HG03460 (cell line): ENCODE measurements at regions not wholly inside any gene's neighbourhood (a gene's known extent, or its start where the extent isn't known, plus 50 kb on each side); places are given as distances from the start of the nearest gene placed in this dataset.
"Not testable (repeated sequence)": the region's sequence is repeated elsewhere in the genome, so short reads cannot be mapped to it uniquely, and the experiment has no call there.

Experiments used
- ATAC-seq: cut with Tn5 transposase; IDR thresholded peaks from one replicate; pipeline ENCODE4 v1.9.1; 2021; ENCODE audit not compliant: unreplicated experiment

DNA sequence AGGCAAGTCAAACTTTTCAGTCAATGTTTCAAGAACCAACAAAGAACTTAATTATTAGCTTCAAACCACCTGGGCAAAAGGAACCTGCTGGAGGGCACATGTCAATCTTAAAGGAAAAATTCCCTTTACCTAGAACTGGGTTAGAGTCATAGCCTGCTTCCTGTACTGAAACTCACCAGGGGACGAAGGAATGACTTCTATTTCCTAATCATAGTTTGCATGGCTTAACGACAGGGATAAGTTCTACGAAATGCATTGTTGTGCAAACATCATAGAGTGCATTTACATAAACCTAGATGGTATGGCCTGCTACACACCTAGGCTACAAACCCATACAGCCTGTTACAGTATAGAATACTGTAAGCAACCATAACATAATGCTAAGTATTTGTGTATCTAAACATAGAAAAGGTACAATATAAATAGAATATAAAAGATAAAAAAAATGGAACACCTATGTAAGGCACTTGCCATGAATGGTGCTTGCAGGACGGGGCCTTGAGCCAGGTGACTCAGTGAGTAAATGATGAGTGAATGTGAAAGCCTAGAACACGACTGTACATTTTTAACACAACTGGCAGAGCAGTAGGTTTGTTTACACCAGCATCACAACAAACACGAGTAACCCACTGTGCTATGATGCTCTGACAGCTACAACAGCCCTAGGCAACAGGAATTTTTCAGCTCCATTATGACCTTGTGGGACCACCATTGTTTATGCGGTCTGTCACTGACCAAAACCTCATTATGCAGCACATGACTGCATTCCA lies 234.9 kb upstream of the CAND1 start:
- ATAC-seq: no peak

DNA sequence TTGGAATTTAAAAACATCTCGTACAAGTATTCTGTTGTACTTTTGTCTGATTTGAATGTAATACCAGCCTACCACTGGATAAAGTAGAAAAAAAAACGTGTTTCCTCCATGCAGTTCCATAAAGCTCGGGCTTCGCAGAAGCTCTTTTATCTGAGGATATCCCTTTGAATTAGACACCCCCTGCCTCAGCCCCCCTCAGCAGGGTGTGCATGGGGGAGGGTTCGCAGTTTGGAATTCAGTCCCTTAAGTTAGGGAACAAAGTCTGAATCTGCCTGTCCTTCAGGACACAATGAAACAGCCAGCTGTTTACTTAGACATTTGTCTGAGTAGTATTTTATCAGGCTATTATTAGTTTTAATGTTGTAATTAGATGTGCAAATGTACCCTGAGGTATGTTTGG lies 234.0 kb upstream of the CAND1 start:
- no peak for ATAC-seq

DNA sequence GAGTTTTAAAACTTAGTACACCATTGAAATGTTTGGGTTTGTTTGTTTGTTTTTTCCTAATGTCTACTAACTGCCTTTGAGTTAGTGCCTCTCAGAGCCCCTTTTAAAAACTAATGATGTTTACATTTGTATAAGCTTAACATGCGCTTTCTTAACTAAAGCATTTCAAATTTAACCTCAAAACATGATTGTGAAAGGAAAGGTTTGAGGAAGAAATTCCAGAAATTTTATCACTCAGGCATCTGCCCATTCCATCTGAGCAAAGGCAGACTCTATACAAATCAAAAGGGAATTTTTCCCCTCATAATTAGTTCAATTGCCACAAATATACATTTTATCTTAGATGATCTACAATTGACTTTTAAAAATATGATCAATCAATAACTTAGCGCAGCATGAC lies 230.7 kb upstream of the CAND1 start:
- no peak for ATAC-seq

DNA sequence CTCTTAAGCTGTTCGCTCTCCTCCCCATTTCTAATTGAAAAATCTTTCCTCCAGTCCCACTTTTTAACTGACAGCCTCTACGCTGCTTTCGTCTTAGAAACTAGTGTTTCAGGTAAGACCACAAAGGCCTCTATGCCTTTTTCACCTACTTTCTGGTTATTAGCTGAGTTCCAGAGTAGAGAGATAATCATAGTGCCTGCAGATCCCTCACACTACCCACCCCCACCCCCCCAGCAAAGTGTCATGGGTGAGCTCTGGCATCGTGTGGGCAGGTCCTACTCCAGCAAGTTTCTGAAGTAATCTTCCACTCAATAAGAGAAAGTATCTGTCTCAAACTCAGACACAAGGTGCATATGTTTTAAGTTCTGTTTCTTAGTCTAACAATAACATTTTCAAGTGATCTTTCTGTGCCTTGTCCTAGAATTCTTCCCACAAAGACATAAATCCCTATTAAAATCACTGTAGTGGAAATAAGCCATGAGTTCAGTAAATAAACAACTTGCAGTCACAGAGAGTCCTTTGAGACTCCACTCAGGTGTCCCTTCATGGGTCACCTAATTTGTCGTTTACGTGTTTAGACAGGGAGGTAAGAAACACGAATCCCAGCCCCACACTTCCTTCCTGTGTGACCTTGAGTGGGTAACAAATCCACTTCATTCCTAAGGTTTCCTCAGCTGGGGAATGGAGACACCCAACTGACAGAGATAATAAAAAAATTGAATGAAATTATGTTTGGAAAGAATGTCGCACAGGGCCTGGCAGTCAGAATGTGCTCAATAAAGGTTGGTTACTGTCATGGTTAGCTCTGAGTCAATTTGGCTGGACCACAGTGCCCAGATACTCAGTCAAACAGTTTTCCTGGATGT lies 228.9 kb upstream of the CAND1 start:
- ATAC-seq: no peak

DNA sequence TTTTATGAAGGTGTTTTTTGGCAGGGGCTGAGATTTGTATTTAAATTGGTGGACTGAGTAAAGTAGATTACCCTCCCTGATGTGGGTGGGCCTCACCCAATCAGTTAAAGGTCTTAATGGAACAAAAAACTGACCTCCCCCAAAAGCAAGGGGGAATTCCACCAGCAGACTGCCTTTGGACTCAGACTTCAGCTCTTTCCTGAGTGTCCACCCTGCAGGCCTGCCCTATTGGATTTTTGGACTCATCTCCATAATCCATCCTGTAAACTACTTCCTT lies 228.4 kb upstream of the CAND1 start:
- no peak for ATAC-seq

DNA sequence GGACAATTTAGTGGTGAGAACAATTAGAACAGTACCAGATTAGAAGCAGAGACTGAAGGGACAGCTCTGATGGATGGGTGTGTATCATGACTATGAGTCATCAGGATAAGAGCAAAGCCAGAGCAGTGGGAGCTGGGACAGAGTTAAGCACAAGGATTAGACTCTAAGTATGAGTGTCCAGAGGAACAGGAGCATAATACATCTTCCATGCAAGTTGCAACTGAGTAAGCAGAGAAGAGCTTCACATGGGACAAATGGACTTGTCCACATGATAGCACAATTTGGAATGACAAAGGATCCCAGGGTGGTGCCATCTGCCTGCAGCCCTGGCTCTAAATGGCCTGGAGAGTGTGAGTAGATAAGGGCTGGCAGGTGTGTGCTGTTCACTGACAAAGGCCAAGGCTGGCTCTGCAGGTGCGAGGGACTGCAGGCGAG lies 226.4 kb upstream of the CAND1 start:
- no peak for ATAC-seq

DNA sequence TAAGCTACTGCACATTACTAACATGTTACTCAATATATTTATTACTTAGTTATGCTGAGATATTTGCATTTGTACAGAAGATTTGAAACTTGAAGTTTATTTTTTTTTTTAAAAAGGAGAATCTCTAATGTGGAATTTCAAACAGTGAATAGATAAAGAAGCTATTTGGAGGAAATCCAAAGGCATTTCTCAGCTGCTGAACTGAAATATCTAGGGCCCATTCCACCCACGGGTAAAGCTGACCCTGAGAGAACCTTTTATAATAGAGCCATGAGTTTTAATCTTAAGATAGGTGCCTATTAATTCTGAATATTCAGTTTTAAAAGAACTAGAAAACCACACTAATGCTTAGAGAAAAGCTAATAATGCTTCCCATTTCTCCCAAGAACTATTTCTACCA lies 225.4 kb upstream of the CAND1 start:
- no peak for ATAC-seq

DNA sequence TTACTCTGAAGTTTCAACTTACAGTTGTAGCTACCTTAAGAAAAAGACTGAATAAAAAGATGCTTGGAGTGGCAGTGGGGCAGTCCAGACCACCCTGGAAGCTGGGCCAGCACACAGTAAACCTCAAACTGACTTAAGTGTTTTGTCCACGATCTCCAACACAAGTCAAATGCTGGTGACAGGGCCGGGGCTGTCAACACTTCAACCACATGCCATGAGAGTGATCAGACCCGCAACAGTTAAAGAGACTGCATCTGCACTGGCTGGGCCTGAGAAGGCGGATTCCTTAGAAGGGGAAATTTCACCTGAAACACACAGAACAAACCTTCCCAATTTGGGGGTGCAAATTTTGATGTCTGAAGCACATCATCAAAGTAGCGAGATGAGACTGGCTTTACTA lies 223.5 kb upstream of the CAND1 start:
- no peak for ATAC-seq

DNA sequence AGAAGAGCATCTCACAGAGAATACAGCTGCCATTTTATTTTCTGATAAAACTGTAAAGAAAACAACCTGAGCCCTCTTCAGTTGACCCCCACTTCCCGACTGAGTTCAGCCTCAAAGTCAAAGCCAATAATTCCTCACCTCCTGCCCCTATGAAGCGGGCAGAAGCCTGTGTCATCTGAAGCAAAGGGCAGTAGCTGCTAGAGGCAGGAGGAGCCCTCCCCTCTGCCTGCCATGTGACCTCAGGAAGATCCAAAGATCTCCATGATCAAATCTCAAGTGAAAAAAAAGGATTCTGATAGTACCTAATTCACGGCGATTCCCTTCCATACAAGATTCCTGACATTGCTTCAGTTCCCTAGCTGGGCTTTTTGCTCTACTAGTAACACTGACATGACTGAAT lies 223.1 kb upstream of the CAND1 start:
- ATAC-seq: no peak

DNA sequence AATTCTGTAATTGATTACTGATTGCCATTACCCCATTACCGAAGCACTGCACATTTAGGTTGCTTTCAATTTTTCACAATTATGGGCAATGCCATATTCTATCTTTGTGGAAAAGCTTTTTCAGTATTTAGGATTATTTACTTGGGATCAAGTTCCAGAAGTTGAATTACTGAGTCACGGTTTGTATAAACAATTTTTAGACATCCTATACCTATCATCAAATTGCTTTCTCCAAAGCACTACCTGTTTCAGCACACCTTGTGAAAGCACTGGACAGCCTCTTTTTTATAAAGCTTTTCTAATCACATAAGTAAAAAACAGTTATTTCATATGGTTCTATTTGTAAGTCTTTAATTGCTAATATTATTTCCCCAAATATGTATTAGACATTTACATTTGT lies 221.5 kb upstream of the CAND1 start:
- no peak for ATAC-seq

DNA sequence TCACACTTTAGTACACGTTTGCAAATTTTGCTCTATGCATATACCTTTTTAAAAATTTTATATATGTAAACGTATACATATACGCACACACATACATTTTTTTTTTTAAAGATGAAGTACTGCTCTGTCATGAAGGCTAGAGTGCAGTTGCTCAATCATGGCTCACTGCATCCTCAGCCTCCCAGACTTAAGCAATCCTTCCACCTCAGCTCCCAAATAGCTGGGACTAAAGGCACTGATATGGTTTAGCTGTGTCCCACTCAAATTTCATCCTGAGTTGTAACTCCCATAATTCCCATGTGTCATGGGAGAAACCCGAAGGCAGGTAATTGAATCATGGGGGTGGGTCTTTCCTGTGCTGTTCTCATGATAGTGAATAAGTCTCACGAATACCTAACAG lies 220.8 kb upstream of the CAND1 start:
- no peak for ATAC-seq

DNA sequence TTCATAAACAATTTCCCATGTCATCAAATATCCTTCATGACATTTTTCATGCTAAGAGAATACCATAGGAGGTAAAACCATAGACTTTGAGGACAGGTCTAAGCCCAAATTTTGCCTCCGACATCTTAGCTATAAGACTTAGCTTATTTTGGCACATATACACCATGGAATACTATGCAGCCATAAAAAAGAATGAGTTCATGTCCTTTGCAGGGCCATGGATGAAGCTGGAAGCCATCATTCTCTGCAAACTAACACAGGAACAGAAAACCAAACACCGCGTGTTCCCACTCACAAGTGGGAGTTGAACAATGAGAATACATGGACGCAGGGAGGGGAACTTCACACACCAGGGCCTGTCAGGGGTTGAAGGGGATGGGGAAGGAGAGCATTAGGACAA lies 220.0 kb upstream of the CAND1 start:
- ATAC-seq: not testable (repeated sequence)

DNA sequence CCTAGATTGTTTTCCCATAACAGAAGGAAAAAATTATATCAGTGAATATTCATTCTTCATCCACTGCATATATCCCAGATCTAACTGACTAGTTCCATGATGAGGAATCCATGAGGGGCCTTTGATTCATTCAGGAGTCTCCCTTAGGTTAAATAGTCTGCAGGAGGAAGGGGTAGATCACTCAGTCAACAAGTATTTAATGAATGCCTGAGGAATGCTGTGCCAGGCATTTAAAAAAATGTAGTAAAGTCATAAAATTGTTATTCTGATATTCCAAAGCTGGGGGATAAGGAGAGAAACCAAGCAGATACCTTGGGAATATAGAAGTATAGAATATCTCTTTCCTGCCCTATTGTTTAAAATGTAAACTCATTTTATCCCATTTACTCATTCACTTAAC lies 216.2 kb upstream of the CAND1 start:
- no peak for ATAC-seq

DNA sequence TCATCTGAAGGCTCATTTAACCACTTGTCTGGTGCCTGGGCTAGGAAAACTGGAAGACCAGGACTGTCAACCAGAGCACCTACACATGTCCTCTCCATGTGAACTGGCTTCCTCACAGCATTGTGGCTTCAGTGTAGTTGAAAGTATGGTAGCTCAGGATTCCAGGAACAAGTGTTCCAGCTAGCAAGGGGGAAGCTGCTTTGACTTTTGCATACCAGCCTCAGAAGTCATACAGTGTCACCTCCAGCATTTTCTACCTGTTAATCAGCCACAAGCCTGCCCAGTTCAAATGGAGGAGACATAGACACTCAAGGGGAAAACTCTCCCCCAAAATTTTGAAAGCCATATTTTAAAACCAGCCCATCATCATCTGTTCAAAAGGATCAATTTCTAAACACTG lies 212.8 kb upstream of the CAND1 start:
- no peak for ATAC-seq

DNA sequence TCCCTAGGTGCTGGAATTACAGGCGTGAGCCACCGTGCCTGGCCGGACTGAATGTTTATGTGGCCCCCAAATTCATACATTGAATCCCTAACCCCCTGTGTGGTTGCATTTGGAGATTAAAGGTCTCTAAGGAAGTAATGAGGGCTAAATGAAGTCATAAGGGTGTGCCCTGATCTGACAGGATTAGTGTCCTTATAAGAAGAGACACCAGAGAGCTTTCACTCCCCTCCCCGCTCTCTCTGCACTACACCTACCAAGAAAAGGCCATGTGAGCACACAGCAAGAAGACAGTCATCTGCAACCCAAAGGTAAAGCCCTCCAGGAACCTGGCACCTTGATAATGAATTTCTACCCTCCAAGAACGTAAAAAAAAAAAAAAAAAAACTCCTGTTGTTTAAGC lies 212.1 kb upstream of the CAND1 start:
- ATAC-seq: no peak

DNA sequence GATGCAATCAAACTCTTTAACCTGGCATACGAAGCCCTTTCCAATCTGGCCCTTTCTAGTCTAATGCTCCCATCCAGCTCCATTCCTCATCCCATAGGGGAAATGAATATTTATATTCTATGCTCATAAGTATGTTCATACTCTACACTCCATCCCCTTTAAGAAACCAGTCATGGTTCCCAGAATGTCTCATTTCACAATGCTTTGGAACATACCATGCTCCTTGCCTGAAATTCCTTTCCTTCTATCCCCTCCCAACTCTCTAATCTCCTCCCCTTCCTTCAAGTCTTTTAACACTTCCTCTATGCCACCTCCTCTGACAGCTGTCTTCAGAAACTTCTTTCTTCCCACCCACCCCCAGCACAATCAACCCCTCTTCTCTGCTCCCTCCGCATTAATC lies 207.0 kb upstream of the CAND1 start:
- ATAC-seq: no peak

DNA sequence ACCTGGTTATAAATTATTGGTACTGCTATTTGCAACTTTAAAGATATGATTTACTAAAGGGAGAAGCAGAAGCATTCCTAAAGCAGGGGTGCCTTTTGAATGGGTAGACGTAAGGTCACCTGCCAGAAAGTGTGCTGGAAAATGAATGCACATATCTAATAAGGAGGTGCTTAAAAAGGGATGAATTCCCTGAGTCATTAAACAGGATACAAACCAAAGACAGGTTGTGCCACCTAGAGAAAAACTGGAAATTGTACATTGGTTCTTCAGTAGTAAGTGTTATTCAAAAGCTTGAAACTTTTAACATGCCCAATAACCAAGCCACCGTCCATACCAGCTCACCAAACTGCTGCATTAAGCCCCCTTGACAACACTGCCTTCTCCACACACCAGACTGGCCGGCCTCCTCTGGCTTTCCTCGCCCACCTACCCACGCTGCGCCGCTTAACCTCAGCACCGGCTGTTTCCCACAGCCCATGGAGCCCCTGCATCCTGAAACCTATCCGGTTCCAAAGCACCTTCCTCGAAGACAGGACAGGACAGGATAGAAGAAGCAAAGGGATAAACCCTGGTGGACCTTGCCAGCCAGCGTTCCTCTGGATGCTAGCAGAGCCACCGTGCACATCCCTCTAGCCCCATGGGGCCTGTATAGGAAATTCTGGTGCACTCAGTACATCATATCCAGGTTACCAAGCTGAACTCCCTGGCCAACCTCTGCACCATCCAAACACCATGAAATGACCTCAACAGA lies 201.5 kb upstream of the CAND1 start:
- ATAC-seq: no peak

DNA sequence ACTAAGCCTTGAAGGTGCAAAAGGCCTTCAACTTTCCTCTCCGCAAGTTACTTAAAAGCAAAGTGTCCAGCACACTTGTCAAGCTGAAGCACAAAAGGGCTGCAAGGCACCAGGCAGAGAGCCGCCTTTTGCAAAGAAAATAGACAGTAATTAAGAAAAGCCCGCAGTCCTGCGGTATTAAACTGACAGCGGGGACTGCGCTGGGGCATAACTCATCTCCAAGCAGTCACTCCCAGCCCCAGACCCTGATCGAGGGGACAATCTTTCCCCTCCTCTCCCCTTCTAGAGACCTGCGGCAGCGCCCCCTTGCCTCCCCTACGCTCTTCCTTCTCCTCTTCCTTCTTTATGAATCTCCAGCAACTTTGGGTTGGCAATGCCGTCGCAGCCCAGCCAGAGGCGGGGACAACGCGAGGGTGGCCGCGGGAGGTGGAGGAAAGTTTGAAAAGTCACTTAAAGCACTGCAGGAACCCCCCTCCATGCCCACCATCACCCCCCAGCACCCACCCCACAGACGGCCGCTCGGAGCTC lies 200.9 kb upstream of the CAND1 start:
- ATAC-seq: peak; percentile 5

DNA sequence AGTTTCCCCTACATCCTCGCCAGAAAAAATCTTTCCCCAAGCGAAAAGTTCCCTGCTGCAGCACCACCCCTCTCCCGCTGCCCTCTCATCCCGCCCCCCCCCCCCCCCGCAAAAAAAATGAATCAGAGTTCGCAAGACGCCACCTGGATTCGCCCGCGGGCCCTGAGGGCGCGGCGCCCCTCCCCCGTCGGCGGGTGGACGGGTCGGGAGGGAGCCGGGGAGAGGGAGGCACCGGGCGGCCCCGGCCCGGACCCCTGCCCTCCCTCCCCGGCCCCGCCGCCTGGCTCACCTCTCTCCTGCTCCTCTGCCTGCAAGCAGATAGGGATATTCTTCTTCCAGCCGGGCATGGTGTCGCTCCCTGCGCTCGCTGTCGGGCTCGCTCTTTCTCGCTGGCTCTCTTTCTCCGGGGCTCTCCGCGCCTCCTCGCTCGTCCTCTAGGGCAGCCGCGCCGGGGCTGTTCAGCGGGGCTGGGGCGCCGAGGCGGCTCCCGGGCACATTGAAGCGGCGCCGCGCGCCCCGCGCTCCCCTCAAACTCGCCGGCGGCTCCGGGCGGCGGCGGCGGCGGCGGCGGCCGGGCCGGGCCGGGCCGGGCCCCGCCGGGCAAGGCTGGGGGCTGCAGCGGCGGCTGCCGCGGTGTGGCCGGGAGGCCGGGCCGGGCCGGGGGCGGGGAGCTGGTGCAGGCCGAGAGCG lies 200.3 kb upstream of the CAND1 start:
- peak; percentile 38 for ATAC-seq

DNA sequence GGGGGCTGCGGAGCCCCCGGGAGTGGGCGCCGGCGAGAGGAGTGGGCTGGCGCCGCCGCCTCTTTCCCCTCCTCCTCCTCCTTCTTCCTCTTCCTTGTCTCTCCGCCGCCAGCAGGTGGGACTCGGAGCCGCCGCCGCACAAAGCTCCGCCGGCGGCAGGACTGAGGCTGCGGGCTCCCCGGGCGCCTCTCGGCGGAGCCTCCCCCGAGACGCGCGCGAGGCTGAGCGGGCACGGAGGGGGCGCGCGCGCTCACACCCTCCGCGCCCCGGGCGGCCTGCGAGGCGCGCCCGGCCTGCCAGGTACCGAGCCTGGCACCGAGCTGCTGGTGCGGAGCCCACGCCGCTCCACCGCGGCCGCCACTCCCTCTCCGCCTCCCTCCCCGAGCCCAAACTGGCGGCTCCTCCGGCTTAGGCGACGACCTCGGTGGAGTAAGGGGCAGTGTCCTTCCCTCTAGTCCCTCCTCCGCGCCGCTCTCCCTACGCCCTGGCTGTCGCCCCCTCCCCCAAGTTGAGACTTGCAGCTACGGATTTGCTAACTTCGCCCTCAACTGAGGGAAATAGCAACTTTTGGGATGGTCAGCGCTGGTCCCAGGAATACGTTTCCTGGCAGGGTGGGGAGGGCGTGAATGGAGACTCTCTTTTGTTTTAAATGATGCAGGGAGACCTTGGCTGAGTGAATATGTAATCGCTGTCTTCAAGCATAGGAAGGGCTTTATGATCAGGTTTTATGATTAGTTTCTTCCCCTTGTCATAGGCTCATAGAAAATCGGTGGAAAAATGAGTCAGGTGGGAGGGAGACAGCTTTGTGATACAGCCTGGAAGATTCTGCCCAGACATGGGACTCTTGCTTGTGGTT lies 199.5 kb upstream of the CAND1 start:
- peak; percentile 46 for ATAC-seq
